GM19351 (cell line): ENCODE measurements at regions not wholly inside any gene's neighbourhood (a gene's known extent, or its start where the extent isn't known, plus 50 kb on each side); places are given as distances from the start of the nearest gene placed in this dataset.
"Not testable (repeated sequence)": the region's sequence is repeated elsewhere in the genome, so short reads cannot be mapped to it uniquely, and the experiment has no call there.

Source experiments
- ATAC-seq: cut with Tn5 transposase; IDR thresholded peaks from one replicate; pipeline ENCODE4 v1.9.1; 2021; ENCODE audit warnings: mild to moderate bottlenecking, moderate library complexity; ENCODE audit not compliant: unreplicated experiment

DNA sequence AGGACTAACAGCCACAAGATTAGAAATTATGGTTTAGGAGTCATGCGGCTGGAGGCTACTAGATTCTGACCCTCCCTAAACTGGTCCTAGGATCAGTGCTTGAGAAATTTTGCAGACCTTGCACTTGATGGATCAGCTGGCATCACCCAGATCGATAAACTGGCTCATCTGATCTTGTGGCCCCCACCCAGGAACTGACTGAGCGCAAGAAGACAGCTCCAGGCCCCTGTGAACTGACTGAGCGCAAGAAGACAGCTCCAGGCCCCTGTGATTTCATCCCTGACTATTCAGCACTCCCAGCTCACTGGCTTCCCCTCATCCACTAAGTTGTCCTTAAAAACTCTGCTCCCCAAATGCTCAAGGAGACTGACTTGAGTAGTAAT, 67.8 kb downstream of the MRPL36 start:
- ATAC-seq, result not testable (repeated sequence)

DNA sequence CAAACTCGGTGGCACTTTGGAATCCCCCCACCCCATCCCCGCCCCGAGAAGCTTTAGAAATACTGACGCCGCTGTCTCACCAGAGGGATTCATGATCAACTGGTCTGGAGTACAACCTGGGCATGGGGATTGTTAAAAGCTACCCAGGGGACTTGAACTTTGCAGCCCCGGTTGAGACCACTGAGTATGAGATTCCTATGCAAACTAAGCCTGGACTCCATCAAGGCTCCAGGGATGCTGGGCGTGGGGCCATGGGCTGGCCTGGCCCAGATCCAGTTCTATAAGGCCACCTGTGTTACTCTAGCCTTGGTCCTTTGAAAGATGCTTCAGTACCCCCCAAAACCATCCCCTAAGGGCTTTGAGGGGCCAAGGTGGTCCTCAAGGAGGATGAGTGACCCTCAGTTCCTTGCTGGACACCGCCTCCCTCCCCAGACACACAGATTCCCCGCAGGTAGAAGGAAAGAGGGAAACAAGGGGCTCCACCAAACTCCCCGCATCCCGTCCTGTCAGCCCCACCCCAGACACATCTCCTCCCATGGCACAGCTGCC, 68.5 kb downstream of the MRPL36 start:
- no peak for ATAC-seq

DNA sequence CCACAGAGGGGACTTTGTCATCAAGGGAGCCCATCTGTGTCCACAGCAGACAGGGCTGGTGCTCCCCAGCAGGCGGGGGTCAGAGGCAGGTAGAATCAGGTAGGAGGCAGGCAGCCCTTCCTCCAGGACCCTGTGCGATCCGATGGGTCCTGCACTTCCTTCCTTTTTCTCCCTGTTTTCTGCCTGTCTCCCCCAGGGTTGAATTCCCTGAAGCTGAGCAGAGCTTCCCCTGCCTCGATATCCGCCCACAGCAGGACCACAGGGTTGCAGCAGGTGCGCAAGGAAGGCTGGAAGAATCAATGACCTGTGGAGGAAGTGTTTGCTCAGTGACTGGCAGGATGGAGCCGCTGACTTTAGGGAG, 69.2 kb downstream of the MRPL36 start:
- ATAC-seq, result no peak

DNA sequence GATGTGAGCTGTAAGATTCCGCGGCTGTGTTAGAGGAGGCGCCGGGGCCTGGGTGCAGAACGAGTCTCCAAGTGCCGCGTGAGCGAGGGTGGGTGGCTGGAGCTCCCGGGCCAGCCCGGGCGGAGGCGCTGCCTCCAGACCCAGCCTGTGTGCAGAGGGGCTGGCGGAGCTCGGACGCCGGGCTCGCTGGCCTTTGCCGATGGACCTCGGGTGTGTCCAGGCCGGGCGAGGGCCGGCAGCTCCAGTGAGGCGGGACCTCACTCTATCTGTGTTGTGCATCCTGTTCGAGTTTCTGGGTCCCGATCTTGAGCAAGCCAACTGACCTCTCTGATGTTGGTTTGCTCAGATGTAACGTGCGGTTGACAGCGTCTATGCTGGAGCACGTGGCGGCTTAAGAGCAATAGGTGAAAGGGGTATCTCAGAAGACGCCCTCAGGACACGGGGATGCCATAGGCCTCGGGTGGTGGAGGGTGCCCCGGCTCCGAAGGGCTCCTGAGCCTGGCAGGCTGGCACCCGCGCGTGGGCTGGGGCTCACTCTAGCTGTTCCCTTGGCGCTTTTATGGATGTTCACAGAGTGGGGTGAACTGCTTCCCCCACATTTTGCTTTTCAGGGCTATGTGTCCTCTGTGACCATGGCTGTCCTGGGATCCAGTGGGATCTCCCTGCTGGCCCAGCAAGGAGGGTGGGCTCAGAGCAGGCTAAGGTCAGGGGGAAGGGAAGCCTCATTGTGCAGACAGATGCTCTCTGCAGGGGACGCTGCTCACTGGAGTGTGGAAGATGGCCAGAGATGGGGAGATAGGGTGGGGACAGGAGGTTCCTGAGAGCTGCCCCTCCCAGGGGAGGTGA, 69.8 kb downstream of the MRPL36 start:
- ATAC-seq, result no peak

DNA sequence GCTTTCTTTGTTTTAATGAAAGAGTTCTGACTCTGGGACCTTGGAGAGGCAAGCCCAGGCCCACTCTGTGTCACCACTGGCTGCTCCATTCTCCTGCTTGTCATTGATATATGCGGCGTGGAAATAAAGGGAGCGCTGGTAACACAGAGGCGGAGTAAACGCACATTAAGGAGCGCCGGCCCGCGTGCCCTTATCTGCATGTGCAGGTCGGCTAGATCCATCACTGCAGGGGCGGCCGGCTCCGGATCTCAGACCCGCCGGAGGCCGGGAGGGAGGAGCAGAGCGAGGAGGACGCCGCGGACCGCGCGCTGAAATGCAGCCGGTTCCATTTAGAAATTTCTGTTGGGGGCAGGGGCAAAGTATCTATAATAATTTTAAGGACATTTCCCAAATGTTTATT, 70.8 kb downstream of the MRPL36 start:
- ATAC-seq, result no peak

DNA sequence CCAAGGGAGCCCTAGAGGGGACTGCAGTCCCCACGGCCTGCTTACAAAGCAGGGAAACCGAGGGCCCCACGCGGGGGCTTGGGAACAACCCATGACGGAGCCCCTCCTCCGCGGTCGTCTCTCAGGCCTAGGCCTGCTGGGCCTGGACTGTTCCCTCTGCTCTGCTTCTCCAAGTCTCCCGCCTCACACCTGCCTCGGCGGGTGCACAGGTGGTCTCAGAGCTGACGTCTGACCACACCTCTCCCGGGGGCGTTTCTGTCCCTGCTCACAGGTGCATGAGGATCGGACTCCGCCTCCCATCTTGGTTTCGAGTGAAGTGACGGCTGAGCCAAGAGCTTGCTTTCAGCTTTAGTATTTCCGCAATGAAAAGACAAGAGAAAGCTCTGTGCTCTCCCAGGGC, 72.1 kb downstream of the MRPL36 start:
- no peak for ATAC-seq

DNA sequence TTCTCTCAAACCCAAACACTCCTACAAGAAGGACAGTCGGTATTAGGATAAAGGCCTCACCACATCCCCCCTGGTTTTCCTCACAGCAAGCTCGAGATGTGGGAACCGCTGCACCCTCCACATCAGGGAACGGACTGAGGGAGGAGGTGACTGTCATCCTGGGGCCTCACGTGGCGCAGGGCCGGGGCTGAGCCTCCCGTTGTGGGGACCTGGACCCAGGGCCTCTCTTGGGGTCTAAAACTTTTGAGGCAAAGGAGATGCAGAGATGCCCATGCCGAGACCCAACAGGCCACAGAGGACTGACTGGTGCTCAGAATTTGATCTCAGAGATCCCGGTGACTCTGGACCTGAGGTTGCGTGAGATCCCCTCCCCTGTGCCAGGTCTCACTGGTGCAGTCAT, 72.7 kb downstream of the MRPL36 start:
- ATAC-seq, result no peak

DNA sequence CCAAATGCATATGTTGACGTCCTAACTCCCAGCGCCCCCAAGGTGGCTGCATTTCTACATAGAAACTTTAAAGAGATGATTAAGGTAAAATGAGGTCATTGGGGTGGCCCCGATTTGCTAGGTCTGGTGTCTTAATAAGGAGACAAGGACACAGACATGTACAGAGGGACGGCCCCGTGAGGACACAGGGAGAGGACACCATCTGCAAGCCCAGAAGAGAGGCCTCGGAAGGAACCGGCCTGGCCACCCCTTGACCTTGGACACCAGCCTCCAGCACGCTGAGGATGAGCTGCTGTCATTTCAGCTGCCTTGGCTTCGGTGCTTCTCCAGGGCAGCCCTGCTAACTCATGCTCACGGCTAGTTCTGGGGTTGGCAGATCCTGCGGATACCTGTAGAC, 73.2 kb downstream of the MRPL36 start:
- ATAC-seq, result no peak

DNA sequence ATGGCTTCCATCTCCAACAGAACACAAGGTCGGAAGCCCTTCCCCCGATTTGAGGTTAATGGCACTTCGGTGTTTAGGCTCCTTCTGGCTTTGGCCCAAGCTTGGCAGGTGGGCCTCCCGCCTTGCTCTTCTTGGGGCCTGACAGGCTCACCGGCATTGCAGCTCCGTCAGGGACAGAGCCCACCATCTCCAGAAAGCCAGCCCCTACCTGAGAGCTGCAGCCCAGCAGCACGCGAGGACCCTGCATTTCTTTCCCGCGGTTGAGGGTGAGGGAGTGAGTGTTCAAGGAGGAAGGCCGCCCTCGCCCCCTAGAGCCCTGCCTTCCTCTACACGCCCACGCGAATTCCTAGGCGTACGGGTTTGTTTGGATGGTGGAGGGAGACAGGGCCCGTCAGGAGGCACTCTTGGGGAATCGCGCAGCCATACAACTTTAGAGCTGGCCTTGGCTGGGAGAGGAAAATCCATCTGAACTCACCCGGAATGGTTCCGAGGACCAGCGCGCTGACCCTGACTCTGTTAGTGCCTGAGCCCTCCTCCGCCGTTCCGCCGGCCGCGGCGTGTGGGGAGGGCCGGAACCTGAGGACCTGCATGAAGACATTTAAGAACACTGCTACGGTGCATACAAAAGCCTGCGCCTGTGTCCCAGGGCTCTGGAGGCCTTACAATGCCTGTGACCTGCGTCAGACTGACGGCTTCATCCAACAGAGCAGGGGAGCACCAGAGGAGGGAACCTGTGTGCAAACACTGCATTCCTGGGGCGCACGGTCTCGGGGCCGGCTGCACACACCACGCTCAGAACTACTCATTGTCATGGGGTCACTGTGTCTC, 73.8 kb downstream of the MRPL36 start:
- ATAC-seq, result no peak

DNA sequence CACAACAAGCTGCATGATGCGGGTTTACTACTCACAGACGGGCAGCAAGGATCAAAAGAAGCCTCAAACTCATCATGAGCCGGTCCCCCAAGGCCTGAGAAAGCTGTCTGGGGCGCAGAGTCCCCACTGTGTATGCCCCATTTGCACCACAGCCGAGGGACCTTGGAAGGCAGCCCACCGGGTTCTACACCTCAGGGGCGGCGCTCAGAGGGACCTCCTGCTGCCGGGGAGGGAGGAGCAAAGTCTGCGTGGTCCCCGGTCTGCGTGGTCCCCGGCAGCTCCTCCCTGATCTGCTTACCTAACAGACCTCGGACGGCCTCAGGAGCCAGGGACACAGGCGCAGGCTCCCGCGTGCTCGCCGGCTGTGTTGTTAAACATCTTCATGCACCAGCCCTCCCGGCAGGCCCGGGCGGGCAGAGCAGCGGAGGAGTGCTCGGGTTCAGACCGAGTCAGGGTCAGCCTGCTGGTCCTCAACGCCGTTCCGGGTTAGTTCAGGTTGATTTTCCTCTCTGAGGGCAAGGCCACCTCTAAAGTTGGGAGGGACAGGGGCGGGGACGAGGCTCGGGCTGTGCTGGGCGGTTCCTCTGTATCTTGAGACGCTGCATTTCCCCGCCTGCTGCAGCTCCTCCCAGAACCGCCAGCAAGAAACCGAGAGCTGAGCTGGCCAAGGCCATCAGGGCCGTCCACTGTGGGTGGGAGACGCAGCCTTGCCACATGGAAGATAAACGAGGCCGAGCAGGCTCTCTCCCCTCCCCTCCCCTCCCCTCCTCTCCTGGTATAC, 74.6 kb downstream of the MRPL36 start:
- no peak for ATAC-seq

DNA sequence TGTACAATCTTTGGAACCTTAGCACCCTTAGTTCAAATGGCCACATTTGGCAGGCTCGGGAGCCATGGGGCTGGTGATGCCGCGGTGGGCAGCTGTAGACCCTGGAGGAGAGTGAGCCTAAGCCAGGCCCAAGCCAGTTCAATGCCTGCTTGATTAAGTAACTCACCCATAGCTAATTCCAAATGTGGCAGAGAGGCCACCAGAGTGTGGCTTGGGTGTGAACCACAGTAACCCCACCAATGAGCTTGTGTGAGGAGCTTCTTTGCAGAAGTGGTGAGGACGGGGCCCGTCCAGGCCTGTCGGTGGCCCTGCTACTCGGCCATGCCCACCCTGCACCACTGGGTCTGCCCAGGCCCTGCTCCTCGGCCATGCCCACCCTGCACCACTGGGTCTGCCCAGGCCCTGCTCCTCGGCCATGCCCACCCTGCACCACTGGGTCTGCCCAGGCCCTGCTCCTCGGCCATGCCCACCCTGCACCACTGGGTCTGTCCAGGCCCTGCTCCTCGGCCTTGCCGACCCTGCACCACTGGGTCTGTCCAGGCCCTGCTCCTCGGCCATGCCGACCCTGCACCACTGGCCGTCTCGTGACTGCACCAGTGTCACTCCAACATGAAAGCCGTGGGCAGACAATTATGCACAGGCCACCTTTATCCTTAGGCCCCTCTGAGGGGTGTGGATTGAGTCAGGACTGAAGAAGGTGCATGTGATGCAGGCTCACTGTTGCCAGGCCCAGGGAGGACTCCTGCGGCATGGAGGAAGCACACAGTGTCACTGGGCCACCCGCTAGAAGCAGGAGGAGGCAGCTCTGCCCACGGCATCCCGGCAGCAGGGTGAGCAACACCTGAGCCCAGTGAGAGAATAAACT, 75.4 kb downstream of the MRPL36 start:
- ATAC-seq, result no peak

DNA sequence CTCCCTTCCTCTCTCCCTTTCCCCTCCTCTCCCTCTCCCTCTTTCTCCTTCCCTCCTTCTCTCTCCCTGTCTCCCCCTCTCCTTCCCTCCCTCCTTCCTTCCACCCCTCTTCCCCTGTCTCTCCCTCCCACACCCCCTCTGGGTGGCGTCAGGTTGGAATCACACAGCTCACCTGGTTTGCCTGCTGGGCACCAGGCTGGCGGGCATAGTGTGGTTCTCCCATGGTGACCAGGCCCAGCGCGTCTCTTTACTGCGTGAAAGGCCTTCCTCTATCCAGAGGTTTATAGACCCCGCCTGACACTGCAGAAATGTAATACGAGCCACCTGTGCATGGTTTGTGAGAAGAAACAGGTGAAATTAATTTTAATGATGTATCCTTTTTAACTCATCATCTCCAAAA, 76.2 kb downstream of the MRPL36 start:
- ATAC-seq, result no peak

DNA sequence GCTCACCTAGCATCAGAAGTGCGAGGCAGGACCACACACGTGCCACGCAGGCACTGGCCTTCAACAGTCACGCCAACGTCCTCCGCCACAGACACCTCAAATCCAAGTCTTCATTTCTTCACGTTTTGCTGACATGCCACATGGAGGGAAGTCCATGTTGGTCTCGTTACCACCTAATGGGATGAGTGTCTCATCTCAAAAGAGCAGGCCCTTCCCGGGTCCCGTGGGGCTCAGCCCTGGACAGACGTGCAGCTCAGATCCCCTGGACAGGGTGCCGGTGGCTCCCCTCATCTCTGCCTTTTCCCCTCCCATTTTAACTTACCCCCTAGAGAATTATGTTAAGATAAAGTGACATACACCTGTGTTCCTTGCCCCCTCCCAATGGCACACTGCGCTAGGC, 76.8 kb downstream of the MRPL36 start:
- no peak for ATAC-seq

DNA sequence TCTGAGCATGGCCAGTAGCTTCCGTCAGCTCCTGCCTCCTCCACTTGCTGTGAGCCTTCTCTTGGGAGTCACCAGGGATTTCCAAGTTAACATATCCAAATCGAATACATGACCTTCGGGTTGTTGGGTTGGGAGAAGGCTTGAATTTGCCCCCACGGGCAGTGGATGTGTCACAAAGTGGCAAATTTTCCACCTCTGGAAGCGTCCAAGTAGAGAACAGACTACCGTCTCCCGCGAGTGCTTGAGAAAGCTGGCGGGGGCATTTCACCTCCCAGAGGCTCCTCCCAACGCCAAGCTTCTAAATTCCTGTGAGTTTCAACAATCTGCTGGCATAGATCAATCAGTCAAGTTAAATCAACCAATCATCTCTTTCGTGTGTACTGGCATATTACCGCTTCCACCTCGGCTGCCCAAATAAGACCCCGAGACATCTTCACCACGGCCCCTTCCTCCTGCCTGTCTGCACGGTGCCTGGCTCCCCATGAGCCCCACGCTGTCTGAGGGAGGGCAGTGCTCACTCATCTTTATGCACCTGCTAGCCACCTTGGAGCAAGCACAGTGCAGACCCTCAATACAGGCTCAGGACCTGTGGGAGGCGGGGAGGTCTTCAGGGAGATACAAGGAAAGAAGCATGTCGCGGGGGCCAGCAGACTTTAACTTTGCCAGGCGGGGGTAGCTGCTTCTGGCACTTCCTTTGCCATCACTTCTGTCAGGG, 79.1 kb downstream of the MRPL36 start:
- ATAC-seq, result no peak

DNA sequence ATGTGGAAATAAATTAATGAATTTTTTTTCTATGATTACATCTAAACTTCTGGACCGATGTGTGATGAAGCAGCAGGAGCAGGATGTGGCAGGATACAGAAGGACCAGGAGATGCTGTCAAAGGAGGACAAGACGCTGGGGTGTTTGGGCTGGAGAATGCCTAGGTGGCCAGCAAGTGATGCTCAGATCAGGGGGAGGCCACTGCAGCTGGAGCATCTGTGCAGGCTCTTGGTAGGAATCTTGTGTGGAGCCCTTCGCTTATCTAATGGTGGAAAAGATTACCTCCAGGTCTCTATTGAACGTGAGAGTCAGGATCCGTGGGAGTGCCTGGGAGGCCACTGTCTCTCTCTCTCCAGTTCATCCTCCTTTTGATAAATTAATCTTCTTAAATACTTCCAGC, 79.8 kb downstream of the MRPL36 start:
- ATAC-seq, result no peak

DNA sequence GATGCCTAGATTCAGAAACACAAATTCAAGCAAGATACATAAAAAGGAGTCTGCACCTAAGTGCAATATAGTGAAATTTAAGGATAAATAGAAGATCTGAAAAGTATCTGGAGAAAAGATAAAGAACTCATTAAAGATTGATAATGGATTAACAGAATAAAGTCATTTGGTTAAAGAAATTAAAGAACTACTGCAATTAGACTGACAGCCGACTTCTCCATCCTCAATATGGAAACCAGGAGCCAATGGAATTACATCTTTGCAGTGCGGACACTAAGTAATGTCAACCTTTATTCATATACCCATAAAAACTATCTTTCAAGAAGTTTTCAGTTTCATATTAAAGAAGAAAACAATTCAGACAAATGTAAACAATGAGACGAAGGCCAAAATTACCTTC, 81.0 kb downstream of the MRPL36 start:
- no peak for ATAC-seq

DNA sequence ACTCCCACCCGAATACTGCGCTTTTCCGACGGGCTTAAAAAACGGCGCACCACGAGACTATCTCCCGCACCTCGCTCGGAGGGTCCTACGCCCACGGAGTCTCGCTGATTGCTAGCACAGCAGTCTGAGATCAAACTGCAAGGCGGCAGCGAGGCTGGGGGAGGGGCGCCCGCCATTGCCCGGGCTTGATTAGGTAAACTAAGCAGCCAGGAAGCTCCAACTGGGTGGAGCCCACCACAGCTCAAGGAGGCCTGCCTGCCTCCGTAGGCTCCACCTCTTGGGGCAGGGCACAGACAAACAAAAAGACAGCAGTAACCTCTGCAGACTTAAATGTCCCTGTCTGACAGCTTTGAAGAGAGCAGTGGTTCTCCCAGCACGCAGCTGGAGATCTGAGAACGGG, 89.5 kb downstream of the MRPL36 start:
- not testable (repeated sequence) for ATAC-seq

DNA sequence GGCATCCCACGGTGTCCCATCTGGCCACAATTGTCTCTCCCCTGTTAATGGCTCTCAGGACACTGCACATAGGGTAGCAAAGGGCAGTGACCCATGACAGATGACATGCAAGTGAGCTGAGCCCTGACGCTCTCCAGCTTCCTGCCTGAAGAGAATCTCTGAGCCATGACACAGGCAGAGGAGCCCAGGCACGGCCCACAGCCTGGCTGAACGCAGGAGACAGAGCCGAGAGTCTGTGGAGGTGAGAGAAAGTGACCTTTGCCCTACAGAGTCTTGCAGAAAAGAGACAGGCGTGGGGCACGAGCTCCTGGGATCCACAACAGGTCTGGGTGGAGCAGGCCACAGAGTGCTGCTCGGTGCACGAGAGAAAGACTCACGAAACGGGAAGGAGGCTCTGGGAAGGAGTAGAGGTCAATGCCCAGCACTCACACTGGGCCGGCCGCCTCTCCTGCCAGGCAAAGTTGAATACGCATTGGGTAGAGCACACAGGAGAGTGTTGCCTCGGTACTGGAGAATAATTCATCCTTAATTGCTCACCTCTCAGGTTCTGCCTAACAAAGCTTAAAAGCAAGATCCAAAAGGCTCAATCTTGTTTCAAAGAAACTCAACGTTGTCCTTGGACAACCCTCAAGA, 90.3 kb downstream of the MRPL36 start:
- ATAC-seq, result no peak

DNA sequence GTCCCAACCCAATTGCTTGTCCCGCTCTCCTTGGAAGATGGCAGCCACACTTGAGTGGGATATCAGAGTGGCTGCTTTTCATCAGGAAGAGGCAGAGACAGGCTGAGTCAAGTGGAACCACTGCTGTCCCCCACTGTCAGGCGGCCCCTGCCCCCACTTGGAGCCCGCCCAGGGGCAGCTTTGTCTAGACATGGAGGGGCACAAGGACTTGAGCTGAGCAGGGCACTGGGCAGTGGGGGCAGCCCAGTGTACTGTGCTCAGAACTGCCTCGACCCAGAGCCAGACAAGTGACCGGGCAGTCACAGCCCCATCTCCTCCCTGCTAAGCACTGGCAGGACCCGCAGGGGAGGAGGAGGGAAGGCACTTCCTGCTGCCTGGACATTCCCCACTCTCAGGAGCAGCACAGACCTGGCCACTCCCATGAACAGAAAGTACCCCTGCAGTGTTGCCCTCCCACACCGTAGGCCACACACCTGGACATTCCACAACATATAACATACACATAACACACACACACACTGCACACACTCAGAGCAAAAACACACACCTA, 91.0 kb downstream of the MRPL36 start:
- ATAC-seq, result no peak
